HepG2 (cell line): ENCODE measurements at regions not wholly inside any gene's neighbourhood (a gene's known extent, or its start where the extent isn't known, plus 50 kb on each side); places are given as distances from the start of the nearest gene placed in this dataset.

ENCODE experiments used
- ATAC-seq: fragments of 200-7000 bp; cut with Tn5 transposase; 3 replicates; pipeline ENCODE4 v1.9.1; 2020; ENCODE audit warnings: mild to moderate bottlenecking, moderate library complexity
- BruUV-seq: library from RNA; stranded (reverse); fragments of 400-500 nt; replicated peaks from 2 replicates; lab custom pipeline; 2021; lab: Mats Ljungman, UMichigan
- CTCF ChIA-PET: fragments of 300-600 bp; formaldehyde crosslinking; extraction: SDS; loops from one replicate; lab custom pipeline; 2021; ENCODE audit warnings: low total read pairs, inconsistent platforms, low intra/inter-chr PET ratio; lab: Yijun Ruan, JAX
- POLR2A ChIA-PET: fragments of 350-600 bp; sonication (Branson Sonifier 250); formaldehyde crosslinking; loops from one replicate; lab custom pipeline; 2020; ENCODE audit warnings: antibody characterized with exemption, inconsistent platforms; lab: Yijun Ruan, JAX
- DNase-seq: peaks from one replicate; pipeline ENCODE4 v3.0.0-alpha.2; 2015; ENCODE audit warnings: low spot score
- FAIRE-seq: peaks from 3 replicates; lab custom pipeline; 2011; peaks lifted over from hg19 to GRCh38; lab: Jason Lieb, UNC
- H2AFZ ChIP-seq: one replicate; pipeline ENCODE4 v1.6.1; 2011; ENCODE audit warnings: low read length, inconsistent platforms
- H3K27ac ChIP-seq: fragments of 300-600 bp; 3 replicates; pipeline ENCODE4 v1.8.0; 2011; ENCODE audit warnings: mixed run types, mild to moderate bottlenecking, mixed read lengths, low read length, inconsistent platforms; ENCODE audit not compliant: insufficient read depth; ENCODE audit errors: extremely low read length
- H3K27me3 ChIP-seq, 2 experiments: fragments of 200-600 bp in 1 of 2; 2 replicates in 1 of 2; 3 replicates in 1 of 2; pipeline versions ENCODE4 v1.6.0 to v1.8.0; 2011; ENCODE audit warnings: low read length in 2 of 2, mild to moderate bottlenecking in 2 of 2, moderate library complexity in 2 of 2, inconsistent platforms in 1 of 2; ENCODE audit not compliant: insufficient read depth in 2 of 2, control insufficient read depth in 1 of 2
- H3K36me3 ChIP-seq, 2 experiments: fragments of 200-600 bp in 1 of 2; replicated peaks in 1 of 2; 2 replicates in 1 of 2; 3 replicates in 1 of 2; pipeline versions ENCODE4 v1.5.1 to v1.8.0; 2011; ENCODE audit warnings: low read length in 2 of 2, inconsistent platforms in 1 of 2; ENCODE audit not compliant: insufficient read depth in 2 of 2, control insufficient read depth in 1 of 2
- H3K4me1 ChIP-seq: 2 replicates; pipeline ENCODE4 v1.5.1; 2012; ENCODE audit warnings: low read length, inconsistent platforms; ENCODE audit not compliant: insufficient read depth
- H3K4me2 ChIP-seq: 2 replicates; pipeline ENCODE4 v1.6.0; 2011; ENCODE audit warnings: low read depth, low read length, inconsistent platforms
- H3K4me3 ChIP-seq, 3 experiments: fragments of 200-600 bp in 1 of 3; sonication (generic), shearing (Covaris generic) in 1 of 3; replicated peaks in 1 of 3; 2 replicates each; pipeline ENCODE4 v1.5.1; 2011 to 2016; ENCODE audit warnings: low read length in 3 of 3, inconsistent platforms in 2 of 3, low read depth in 2 of 3, mild to moderate bottlenecking in 2 of 3, control low read depth in 1 of 3, mixed read lengths in 1 of 3; ENCODE audit not compliant: insufficient read depth in 1 of 3
- H3K79me2 ChIP-seq: one replicate; pipeline ENCODE4 v1.6.1; 2011; ENCODE audit warnings: low read length, inconsistent platforms; ENCODE audit not compliant: insufficient read depth
- H3K9ac ChIP-seq: 2 replicates; pipeline ENCODE4 v1.6.0; 2011; ENCODE audit warnings: mild to moderate bottlenecking, low read depth, low read length, inconsistent platforms; ENCODE audit not compliant: insufficient read depth
- H3K9me3 ChIP-seq: 2 replicates; pipeline ENCODE4 v1.5.1; 2012; ENCODE audit warnings: mild to moderate bottlenecking, low read length
- H4K20me1 ChIP-seq: 2 replicates; pipeline ENCODE4 v1.6.0; 2011; ENCODE audit warnings: inconsistent platforms, mild to moderate bottlenecking, low read length, moderate library complexity; ENCODE audit not compliant: insufficient read depth
- FOSL1 ChIP-seq: sonication (generic); formaldehyde crosslinking; IDR thresholded peaks from 2 replicates; pipeline ENCODE4 v1.9.0; 2021; ENCODE audit warnings: missing genetic modification reagents, borderline replicate concordance
- HNRNPH1 ChIP-seq: fragments of 200-400 bp; formaldehyde crosslinking; optimal IDR thresholded peaks from 2 replicates; pipeline ENCODE3; 2017; ENCODE audit warnings: mild to moderate bottlenecking, low read depth, low read length
- MAFG ChIP-seq: sonication (generic); formaldehyde crosslinking; IDR thresholded peaks from 2 replicates; pipeline ENCODE4 v1.5.1; 2020; ENCODE audit warnings: mild to moderate bottlenecking, missing genetic modification reagents
- NCOA2 ChIP-seq: sonication (generic); formaldehyde crosslinking; IDR thresholded peaks from 2 replicates; pipeline ENCODE4 v1.8.0; 2022; ENCODE audit warnings: inconsistent platforms
- ZNF276 ChIP-seq: sonication (generic); formaldehyde crosslinking; IDR thresholded peaks from 2 replicates; pipeline ENCODE4 v1.4.0; 2020; ENCODE audit warnings: mild to moderate bottlenecking, low read depth, missing genetic modification reagents
- ZNF367 ChIP-seq: sonication (generic); formaldehyde crosslinking; IDR thresholded peaks from 2 replicates; pipeline ENCODE4 v1.4.0; 2020; ENCODE audit warnings: missing genetic modification reagents, borderline replicate concordance
- ZNF407 ChIP-seq: sonication (generic); formaldehyde crosslinking; IDR thresholded peaks from one replicate; pipeline ENCODE4 v1.5.1; 2020; ENCODE audit warnings: mild to moderate bottlenecking, missing genetic modification reagents; ENCODE audit errors: not compliant biosample characterization
- ZNF513 ChIP-seq: sonication (generic); formaldehyde crosslinking; conservative IDR thresholded peaks from 2 replicates; pipeline ENCODE4 v1.5.0; 2020; ENCODE audit warnings: missing genetic modification reagents
- ZNF598 ChIP-seq: sonication (generic); formaldehyde crosslinking; IDR thresholded peaks from 2 replicates; pipeline ENCODE4 v1.5.1; 2020; ENCODE audit warnings: mild to moderate bottlenecking, missing genetic modification reagents, borderline replicate concordance
- ZSCAN29 ChIP-seq: sonication (generic); formaldehyde crosslinking; conservative IDR thresholded peaks from 2 replicates; pipeline ENCODE4 v1.4.0; 2020; ENCODE audit warnings: mild to moderate bottlenecking, missing genetic modification reagents
- WGBS: methylation state at CpG from one replicate; pipeline ENCODE4 v1.1.6; 2017; ENCODE audit warnings: low lambda C conversion rate; 5-methylcytosine and 5-hydroxymethylcytosine counted together
- in situ Hi-C: cut with HindIII; loops from 2 replicates; pipeline ENCODE4 v1.10.0; 2017; ENCODE audit warnings: low pct_unique_long_range_greater_than_20kb; ENCODE audit not compliant: extremely low pct_ligation_motif_present
- intact Hi-C: fragments of 100-400 bp; cut with micrococcal nuclease; formaldehyde crosslinking; loops from one replicate; pipeline ENCODE4 v1.10.0; 2022; ENCODE audit not compliant: unreplicated experiment

- BruUV-seq = no TSS peak
- Histone ChIP-seq H3K27ac (no peak overlapping the region), H3K9ac (no peak overlapping the region), H3K9me3 (no peaks in the 10 kb centered on the region), H3K36me3 (no peaks in the 10 kb centered on the region), H3K4me2 (no peak overlapping the region), H3K79me2 (no peaks in the 10 kb centered on the region), H2AFZ (no peak overlapping the region), H3K27me3 (no peaks in the 10 kb centered on the region), H4K20me1 (no peaks in the 10 kb centered on the region), H3K4me3 (no peak overlapping the region), H3K4me1 (no peaks in the 10 kb centered on the region)
- CTCF ChIA-PET = no interaction called here
- POLR2A ChIA-PET = no interaction called here
- DNase-seq (no peak), FAIRE-seq (no peak), ATAC-seq (no peak)
- 4% methylated on average over 2 of the region's 2 CpGs for WGBS
- intact Hi-C loops (no loop called here), in situ Hi-C loops (no loop called here)
- TF ChIP-seq MAFG (CRISPR knock-in tag) = no peak
- TF ChIP-seq NCOA2 (CRISPR knock-in tag) = no peak
- no peak for TF ChIP-seq HNRNPH1
- no peak for TF ChIP-seq ZSCAN29 (CRISPR knock-in tag)
- no peak for TF ChIP-seq ZNF513 (CRISPR knock-in tag)
- no peak for TF ChIP-seq ZNF276 (CRISPR knock-in tag)
- TF ChIP-seq ZNF367 = no peak
- TF ChIP-seq ZNF407 (CRISPR knock-in tag) = no peak
- TF ChIP-seq ZNF598 = no peak
- TF ChIP-seq FOSL1 (CRISPR knock-in tag) = no peak
Observed at GRCh38 chrX:148416142-148416541, 84.3 kb upstream of the AFF2 start.
